ENCODE measurements at regions not wholly inside any gene's neighbourhood (a gene's known extent, or its start where the extent isn't known, plus 50 kb on each side); places are given as distances from the start of the nearest gene placed in this dataset.

DNA sequence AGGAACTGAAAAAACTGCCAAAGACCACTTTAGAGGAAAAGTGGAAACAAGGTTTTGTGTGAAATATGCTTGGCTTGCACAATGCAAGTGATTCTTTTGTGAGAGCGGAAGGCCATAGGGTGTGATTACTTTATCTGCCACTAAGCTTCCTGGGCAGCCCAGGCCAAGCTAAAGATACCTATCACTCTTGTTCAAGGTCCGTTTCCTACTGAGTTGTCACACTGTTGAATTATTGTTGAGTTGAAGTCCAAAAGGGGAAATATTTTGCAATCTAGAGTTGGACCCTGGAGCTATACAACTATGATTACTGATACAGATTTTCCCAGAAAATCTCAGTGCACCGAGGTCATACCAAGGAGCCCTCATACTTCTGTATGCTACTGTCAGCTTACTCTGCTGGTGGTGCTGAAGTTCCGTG, 72.7 kb upstream of the CTAGE1 start:
- no peaks in the 10 kb centered on the region for H4K20me1 ChIP-seq (ENCODE audit: control insufficient read depth, insufficient read depth, low read depth, low read length)
- H3F3A ChIP-seq (ENCODE audit: control insufficient read depth, insufficient read depth), result no peaks in the 10 kb centered on the region
- no peak overlapping the region for H3K4me2 ChIP-seq (ENCODE audit: low read length)
- no peaks in the 10 kb centered on the region for H3K9me2 ChIP-seq (replicated peaks; ENCODE audit: control insufficient read depth, low read length)
- H3K4me3 ChIP-seq (ENCODE audit: low read length), result no peak overlapping the region
- H3K36me3 ChIP-seq (ENCODE audit: control insufficient read depth, low read length), result no peaks in the 10 kb centered on the region
- no peak overlapping the region for H3K27ac ChIP-seq (ENCODE audit: low read depth, low read length)
- no peaks in the 10 kb centered on the region for H3K9me3 ChIP-seq (ENCODE audit: control insufficient read depth, insufficient read depth, low read length)
- H3K79me2 ChIP-seq (ENCODE audit: control insufficient read depth, low read length), result no peaks in the 10 kb centered on the region
- H3K27me3 ChIP-seq (ENCODE audit: control insufficient read depth, low read length), result no peaks in the 10 kb centered on the region; the same call in 1 of the 2 replicates
- no peaks in the 10 kb centered on the region for H3K4me1 ChIP-seq (ENCODE audit: control insufficient read depth, low read length)
- TF ChIP-seq EZH2phosphoT487 (IDR thresholded peaks at IDR 0.05; ENCODE audit: borderline replicate concordance, low read length), result no peak
- TF ChIP-seq, protein P1, sequence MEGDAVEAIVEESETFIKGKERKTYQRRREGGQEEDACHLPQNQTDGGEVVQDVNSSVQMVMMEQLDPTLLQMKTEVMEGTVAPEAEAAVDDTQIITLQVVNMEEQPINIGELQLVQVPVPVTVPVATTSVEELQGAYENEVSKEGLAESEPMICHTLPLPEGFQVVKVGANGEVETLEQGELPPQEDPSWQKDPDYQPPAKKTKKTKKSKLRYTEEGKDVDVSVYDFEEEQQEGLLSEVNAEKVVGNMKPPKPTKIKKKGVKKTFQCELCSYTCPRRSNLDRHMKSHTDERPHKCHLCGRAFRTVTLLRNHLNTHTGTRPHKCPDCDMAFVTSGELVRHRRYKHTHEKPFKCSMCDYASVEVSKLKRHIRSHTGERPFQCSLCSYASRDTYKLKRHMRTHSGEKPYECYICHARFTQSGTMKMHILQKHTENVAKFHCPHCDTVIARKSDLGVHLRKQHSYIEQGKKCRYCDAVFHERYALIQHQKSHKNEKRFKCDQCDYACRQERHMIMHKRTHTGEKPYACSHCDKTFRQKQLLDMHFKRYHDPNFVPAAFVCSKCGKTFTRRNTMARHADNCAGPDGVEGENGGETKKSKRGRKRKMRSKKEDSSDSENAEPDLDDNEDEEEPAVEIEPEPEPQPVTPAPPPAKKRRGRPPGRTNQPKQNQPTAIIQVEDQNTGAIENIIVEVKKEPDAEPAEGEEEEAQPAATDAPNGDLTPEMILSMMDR (IDR thresholded peaks at IDR 0.05; ENCODE audit: low read depth, low read length, poor library complexity, severe bottlenecking), result no peak

DNA sequence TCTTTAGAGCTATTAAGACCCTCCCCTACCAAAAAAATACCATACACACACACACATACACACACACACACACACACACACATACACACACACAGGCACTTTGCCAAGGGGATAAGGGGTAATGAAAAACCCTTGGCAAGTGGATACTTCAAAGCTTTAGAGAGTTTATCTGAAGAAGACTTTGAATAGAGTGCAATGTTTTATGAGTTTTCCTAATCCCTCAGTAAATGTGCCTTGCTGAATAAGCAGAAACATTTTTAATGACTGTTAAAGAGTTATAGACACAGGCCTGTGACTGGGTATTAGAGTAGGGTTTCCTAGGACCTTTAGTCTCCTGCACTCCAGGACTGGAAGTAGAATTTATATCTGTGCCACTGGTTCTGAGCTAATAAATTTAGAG, 75.5 kb upstream of the CTAGE1 start:
- H3K36me3 ChIP-seq (ENCODE audit: control insufficient read depth, low read length), result no peaks in the 10 kb centered on the region
- no peaks in the 10 kb centered on the region; the same call in 1 of the 2 replicates for H3K27me3 ChIP-seq (ENCODE audit: control insufficient read depth, low read length)
- H3K79me2 ChIP-seq (ENCODE audit: control insufficient read depth, low read length), result no peaks in the 10 kb centered on the region
- H3K9me2 ChIP-seq (replicated peaks; ENCODE audit: control insufficient read depth, low read length), result no peaks in the 10 kb centered on the region
- H4K20me1 ChIP-seq (ENCODE audit: control insufficient read depth, insufficient read depth, low read depth, low read length), result no peaks in the 10 kb centered on the region
- H3F3A ChIP-seq (ENCODE audit: control insufficient read depth, insufficient read depth), result no peaks in the 10 kb centered on the region
- no peak for TF ChIP-seq EZH2phosphoT487 (IDR thresholded peaks at IDR 0.05; ENCODE audit: borderline replicate concordance, low read length)
- TF ChIP-seq, protein P1 (IDR thresholded peaks at IDR 0.05; ENCODE audit: low read depth, low read length, poor library complexity, severe bottlenecking), result no peak
- no peaks in the 10 kb centered on the region for H3K4me1 ChIP-seq (ENCODE audit: control insufficient read depth, low read length)
- no peaks in the 10 kb centered on the region; the same call in 1 of the 2 replicates for H3K9me3 ChIP-seq (ENCODE audit: control insufficient read depth, insufficient read depth, low read length)
- H3K27ac ChIP-seq (ENCODE audit: low read depth, low read length), result no peak overlapping the region
- no peak overlapping the region for H3K4me3 ChIP-seq (ENCODE audit: low read length)
- no peak overlapping the region for H3K4me2 ChIP-seq (ENCODE audit: low read length)

GRCh38 chr18:22493940-22494339, 76.2 kb upstream of the CTAGE1 start:
- Histone ChIP-seq H4K20me1 (ENCODE audit: control insufficient read depth, insufficient read depth, low read depth, low read length) (no peaks in the 10 kb centered on the region), H3K9me2 (replicated peaks; ENCODE audit: control insufficient read depth, low read length) (no peaks in the 10 kb centered on the region), H3K27me3 (ENCODE audit: control insufficient read depth, low read length) (no peaks in the 10 kb centered on the region; the same call in 1 of the 2 replicates), H3K4me2 (ENCODE audit: low read length) (no peak overlapping the region), H3K4me1 (ENCODE audit: control insufficient read depth, low read length) (no peaks in the 10 kb centered on the region), H3K9me3 (ENCODE audit: control insufficient read depth, insufficient read depth, low read length) (no peaks in the 10 kb centered on the region; the same call in 1 of the 2 replicates), H3K79me2 (ENCODE audit: control insufficient read depth, low read length) (no peaks in the 10 kb centered on the region), H3K36me3 (ENCODE audit: control insufficient read depth, low read length) (no peaks in the 10 kb centered on the region), H3K4me3 (ENCODE audit: low read length) (no peak overlapping the region), H3K27ac (ENCODE audit: low read depth, low read length) (no peak overlapping the region), H3F3A (ENCODE audit: control insufficient read depth, insufficient read depth) (no peaks in the 10 kb centered on the region)
- no peak for TF ChIP-seq EZH2phosphoT487 (IDR thresholded peaks at IDR 0.05; ENCODE audit: borderline replicate concordance, low read length)
- TF ChIP-seq, protein P1 (IDR thresholded peaks at IDR 0.05; ENCODE audit: low read depth, low read length, poor library complexity, severe bottlenecking), result no peak

All from DOHH2 (cell line).